H1 (cell line): ENCODE measurements at regions not wholly inside any gene's neighbourhood (a gene's known extent, or its start where the extent isn't known, plus 50 kb on each side); places are given as distances from the start of the nearest gene placed in this dataset.

ENCODE experiments used
- CTCF ChIA-PET: fragments of 300-600 bp; sonication (Branson Sonifier 250); formaldehyde crosslinking; loops from one replicate; lab custom pipeline; 2021; ENCODE audit not compliant: partially characterized antibody; lab: Charles Lee
- POLR2A ChIA-PET: fragments of 300-600 bp; sonication (Branson Sonifier 250); formaldehyde crosslinking; loops from one replicate; lab custom pipeline; 2021; ENCODE audit warnings: inconsistent platforms; ENCODE audit not compliant: partially characterized antibody; lab: Charles Lee
- DNase-seq, 2 experiments: peaks; one replicate each; pipeline versions ENCODE4 v3.0.0 to v3.0.0-alpha.2; 2010 to 2022; ENCODE audit warnings: low spot score in 2 of 2, low read depth in 1 of 2, mixed read lengths in 1 of 2
- FAIRE-seq: peaks from 2 replicates; lab custom pipeline; 2011; peaks lifted over from hg19 to GRCh38; lab: Jason Lieb, UNC
- H2AFZ ChIP-seq: 2 replicates; pipeline ENCODE4 v1.8.1; 2012; ENCODE audit warnings: low read length, inconsistent platforms
- H2AK5ac ChIP-seq: 2 replicates; pipeline ENCODE4 v1.6.1; 2013; ENCODE audit warnings: low read depth, low read length
- H2BK120ac ChIP-seq: replicated peaks from 2 replicates; pipeline ENCODE3; 2013; ENCODE audit warnings: low read depth, low read length, inconsistent platforms
- H2BK12ac ChIP-seq: 2 replicates; pipeline ENCODE4 v1.6.1; 2013; ENCODE audit warnings: low read depth, low read length
- H2BK15ac ChIP-seq: 2 replicates; pipeline ENCODE4 v1.6.1; 2013; ENCODE audit warnings: low read length
- H2BK20ac ChIP-seq: 2 replicates; pipeline ENCODE4 v1.6.1; 2013; ENCODE audit warnings: low read length
- H2BK5ac ChIP-seq: 2 replicates; pipeline ENCODE4 v1.6.1; 2013; ENCODE audit warnings: low read depth, low read length
- H3K14ac ChIP-seq: 2 replicates; pipeline ENCODE4 v1.6.1; 2013; ENCODE audit warnings: inconsistent platforms; ENCODE audit not compliant: insufficient read length
- H3K18ac ChIP-seq: 2 replicates; pipeline ENCODE4 v1.6.1; 2013; ENCODE audit warnings: low read length; ENCODE audit errors: extremely low read depth
- H3K23ac ChIP-seq: 2 replicates; pipeline ENCODE4 v1.6.1; 2013; ENCODE audit warnings: inconsistent platforms; ENCODE audit not compliant: insufficient read length
- H3K23me2 ChIP-seq: 2 replicates; pipeline ENCODE4 v1.6.1; 2013; ENCODE audit warnings: low read depth, low read length
- H3K27ac ChIP-seq: 2 replicates; pipeline ENCODE4 v1.6.1; 2011; ENCODE audit warnings: low read depth, low read length, inconsistent platforms
- H3K27me3 ChIP-seq, 4 experiments: replicated peaks in 1 of 4; 1 replicate in 1 of 4; 2 replicates in 3 of 4; pipeline versions ENCODE4 v1.6.1 to v1.8.1; 2011 to 2013; ENCODE audit warnings: low read length in 3 of 4, mild to moderate bottlenecking in 3 of 4, inconsistent platforms in 2 of 4, mixed read lengths in 2 of 4, moderate library complexity in 1 of 4; ENCODE audit not compliant: control insufficient read depth in 3 of 4, insufficient read depth in 3 of 4; ENCODE audit errors: extremely low read depth in 1 of 4
- H3K36me3 ChIP-seq, 4 experiments: 2 replicates each; pipeline versions ENCODE4 v1.6.1 to v1.8.1; 2011 to 2013; ENCODE audit warnings: mild to moderate bottlenecking in 4 of 4, low read length in 3 of 4, moderate library complexity in 2 of 4, control low read depth in 1 of 4, inconsistent platforms in 1 of 4; ENCODE audit not compliant: insufficient read depth in 4 of 4, control insufficient read depth in 2 of 4
- H3K4ac ChIP-seq: replicated peaks from 2 replicates; pipeline ENCODE3; 2013; ENCODE audit warnings: low read length, low read depth, mixed read lengths, inconsistent platforms; ENCODE audit not compliant: insufficient read length
- H3K4me1 ChIP-seq, 4 experiments: replicated peaks in 1 of 4; 1 replicate in 1 of 4; 2 replicates in 3 of 4; pipeline versions ENCODE4 v1.6.1 to v1.8.1; 2011 to 2013; ENCODE audit warnings: low read length in 3 of 4, inconsistent platforms in 2 of 4, mixed read lengths in 1 of 4; ENCODE audit not compliant: insufficient read depth in 4 of 4, control insufficient read depth in 3 of 4
- H3K4me2 ChIP-seq, 2 experiments: 2 replicates each; pipeline versions ENCODE4 v1.6.1 to v1.8.1; 2011 to 2013; ENCODE audit warnings: low read depth in 2 of 2, low read length in 2 of 2, control low read depth in 1 of 2, inconsistent platforms in 1 of 2, mild to moderate bottlenecking in 1 of 2; ENCODE audit not compliant: insufficient read depth in 1 of 2
- H3K4me3 ChIP-seq, 4 experiments: fragments of 200-600, 300-600 bp in 1 of 4; sonication (generic), shearing (Covaris generic), sonication (Bioruptor Twin) in 1 of 4; 2 replicates each; pipeline versions ENCODE4 v1.5.1 to v1.8.1; 2011 to 2016; ENCODE audit warnings: low read length in 4 of 4, low read depth in 3 of 4, control low read depth in 2 of 4, inconsistent platforms in 2 of 4, mild to moderate bottlenecking in 2 of 4, mixed read lengths in 1 of 4, moderate library complexity in 1 of 4; ENCODE audit not compliant: insufficient read depth in 2 of 4; ENCODE audit errors: extremely low read depth in 1 of 4
- H3K56ac ChIP-seq: replicated peaks from 2 replicates; pipeline ENCODE3; 2013; ENCODE audit warnings: low read depth, mild to moderate bottlenecking, mixed read lengths, low read length, inconsistent platforms; ENCODE audit not compliant: insufficient read length
- H3K79me1 ChIP-seq: 2 replicates; pipeline ENCODE4 v1.6.1; 2013; ENCODE audit warnings: low read depth, low read length, control low read depth
- H3K79me2 ChIP-seq, 2 experiments: 2 replicates each; pipeline versions ENCODE4 v1.6.1 to v1.8.1; 2012 to 2013; ENCODE audit warnings: low read length in 2 of 2, mild to moderate bottlenecking in 2 of 2, inconsistent platforms in 1 of 2; ENCODE audit not compliant: insufficient read depth in 2 of 2, control insufficient read depth in 1 of 2
- H3K9ac ChIP-seq, 4 experiments: replicated peaks in 1 of 4; 1 replicate in 1 of 4; 2 replicates in 3 of 4; pipeline versions ENCODE4 v1.6.1 to v1.8.1; 2011 to 2013; ENCODE audit warnings: low read depth in 3 of 4, low read length in 3 of 4, control low read depth in 2 of 4, mild to moderate bottlenecking in 2 of 4, moderate library complexity in 2 of 4, inconsistent platforms in 1 of 4; ENCODE audit errors: extremely low read depth in 1 of 4
- H3K9me3 ChIP-seq, 2 experiments: 2 replicates each; pipeline versions ENCODE4 v1.6.1 to v1.8.1; 2012 to 2013; ENCODE audit warnings: mild to moderate bottlenecking in 2 of 2, moderate library complexity in 2 of 2, control low read depth in 1 of 2, inconsistent platforms in 1 of 2, low read depth in 1 of 2, low read length in 1 of 2, mixed read lengths in 1 of 2; ENCODE audit not compliant: insufficient read depth in 2 of 2
- H4K20me1 ChIP-seq, 2 experiments: replicated peaks in 1 of 2; 2 replicates each; pipeline versions ENCODE3 to v1.8.1; 2011 to 2013; ENCODE audit warnings: inconsistent platforms in 2 of 2, low read length in 2 of 2, mild to moderate bottlenecking in 1 of 2; ENCODE audit not compliant: insufficient read depth in 2 of 2, control insufficient read depth in 1 of 2
- H4K5ac ChIP-seq: 2 replicates; pipeline ENCODE4 v1.6.1; 2013; ENCODE audit warnings: low read length, low read depth, mixed read lengths, inconsistent platforms; ENCODE audit not compliant: insufficient read length
- H4K8ac ChIP-seq: 2 replicates; pipeline ENCODE4 v1.8.0; 2013; ENCODE audit warnings: mild to moderate bottlenecking, moderate library complexity, low read length, inconsistent platforms; ENCODE audit not compliant: insufficient read depth; ENCODE audit errors: extremely low read depth
- H4K91ac ChIP-seq: replicated peaks from 2 replicates; pipeline ENCODE3; 2013; ENCODE audit warnings: low read length, mixed read lengths, inconsistent platforms; ENCODE audit not compliant: insufficient read length
- CBX5 ChIP-seq: fragments of 300-800, 300-1000 bp; sonication (generic); IDR thresholded peaks from 2 replicates; pipeline ENCODE4 v1.7.1; 2016; ENCODE audit warnings: antibody characterized with exemption, low read length, low read depth
- CHD1 ChIP-seq: IDR thresholded peaks from 2 replicates; pipeline ENCODE4 v1.6.1; 2012; ENCODE audit warnings: low read depth, low read length, improper control_type of control experiment
- CHD2 ChIP-seq: IDR thresholded peaks from 2 replicates; pipeline ENCODE4 v1.6.1; 2012; ENCODE audit warnings: low read length, improper control_type of control experiment
- EZH2 ChIP-seq: fragments of 200-600 bp; sonication (generic); IDR thresholded peaks from 2 replicates; pipeline ENCODE4 v1.7.1; 2012; ENCODE audit warnings: low read depth, mild to moderate bottlenecking, moderate library complexity, low read length, inconsistent platforms; ENCODE audit not compliant: severe bottlenecking
- PHF8 ChIP-seq: fragments of 200-600 bp; sonication (generic); conservative IDR thresholded peaks from 2 replicates; pipeline ENCODE4 v1.7.1; 2012; ENCODE audit warnings: low read depth, mild to moderate bottlenecking, inconsistent platforms, low read length, moderate library complexity
- SIRT6 ChIP-seq: IDR thresholded peaks from one replicate; pipeline ENCODE4 v1.7.1; 2012; ENCODE audit warnings: low read length, inconsistent platforms
- SP2 ChIP-seq: IDR thresholded peaks from 2 replicates; pipeline ENCODE4 v1.6.1; 2012; ENCODE audit warnings: mild to moderate bottlenecking, low read length, inconsistent platforms
- TAF1 ChIP-seq: IDR thresholded peaks from 2 replicates; pipeline ENCODE4 v1.6.1; 2011; ENCODE audit warnings: mild to moderate bottlenecking, low read depth, low read length
- TBP ChIP-seq: IDR thresholded peaks from 2 replicates; pipeline ENCODE4 v1.6.1; 2011; ENCODE audit warnings: low read depth, low read length, improper control_type of control experiment
- TCF12 ChIP-seq: IDR thresholded peaks from 2 replicates; pipeline ENCODE4 v1.6.1; 2011; ENCODE audit warnings: low read depth, mild to moderate bottlenecking, low read length
- WGBS, 2 experiments: shearing (Covaris generic) in 1 of 2; methylation state at CpG; one replicate each; pipeline versions ENCODE4 v1.1.6 to v1.1.7; 2013 to 2015; ENCODE audit warnings: low lambda C conversion rate in 2 of 2, mixed read lengths in 2 of 2, inconsistent platforms in 1 of 2, low coverage in 1 of 2, missing lambda C conversion rate in 1 of 2; ENCODE audit not compliant: insufficient replicate concordance in 2 of 2, insufficient coverage in 1 of 2, insufficient read length in 1 of 2; ENCODE audit errors: extremely low coverage in 1 of 2, missing lambda C conversion rate in 1 of 2; 5-methylcytosine and 5-hydroxymethylcytosine counted together
- TF ChIP-seq, protein P1 (sequence below): IDR thresholded peaks from 2 replicates; pipeline ENCODE4 v1.6.1; 2011; ENCODE audit warnings: low read length, improper control_type of control experiment

DNA sequence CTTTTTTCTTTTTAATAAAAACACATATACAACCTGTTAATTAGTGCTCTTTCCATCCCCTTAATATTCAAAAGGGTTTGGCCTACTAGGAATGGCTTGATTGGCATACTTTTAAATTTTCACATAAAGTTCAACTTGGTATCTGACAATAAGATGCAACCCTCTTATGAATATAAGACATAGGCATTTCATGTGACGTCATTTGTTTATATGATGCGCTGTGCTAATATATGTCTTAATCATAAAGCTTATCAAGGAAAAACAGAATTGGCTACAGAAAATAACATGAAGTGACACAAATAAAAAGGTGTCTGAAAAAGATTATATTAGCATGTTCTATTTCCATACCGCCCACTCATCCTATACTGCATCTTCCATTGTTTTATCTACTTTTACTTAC is 1642.4 kb downstream of the EFNA5 start:
- Histone ChIP-seq H3K27ac (no peak overlapping the region), H4K91ac (no peak overlapping the region), H3K27me3 (no peaks in the 10 kb centered on the region), H2BK120ac (no peak overlapping the region), H3K14ac (no peak overlapping the region), H2AFZ (no peak overlapping the region), H3K4me2 (no peak overlapping the region), H4K5ac (no peak overlapping the region), H3K4me3 (no peak overlapping the region), H3K23ac (no peak overlapping the region), H2BK20ac (no peak overlapping the region), H3K79me1 (no peaks in the 10 kb centered on the region), H3K4me1 (no peaks in the 10 kb centered on the region), H4K8ac (no peak overlapping the region), H3K79me2 (no peaks in the 10 kb centered on the region), H3K9ac (no peak overlapping the region), H2BK12ac (no peak overlapping the region), H2BK15ac (no peak overlapping the region), H2BK5ac (no peak overlapping the region), H3K36me3 (no peaks in the 10 kb centered on the region), H2AK5ac (no peak overlapping the region), H3K23me2 (no peaks in the 10 kb centered on the region), H3K4ac (no peak overlapping the region), H3K56ac (no peak overlapping the region), H3K9me3 (peaks cover 0 to 3% of the 10 kb centered on the region in 2 experiments; a peak in 2 of 4 replicates), H3K18ac (no peak overlapping the region), H4K20me1 (no peaks in the 10 kb centered on the region)
- TF ChIP-seq, protein P1, sequence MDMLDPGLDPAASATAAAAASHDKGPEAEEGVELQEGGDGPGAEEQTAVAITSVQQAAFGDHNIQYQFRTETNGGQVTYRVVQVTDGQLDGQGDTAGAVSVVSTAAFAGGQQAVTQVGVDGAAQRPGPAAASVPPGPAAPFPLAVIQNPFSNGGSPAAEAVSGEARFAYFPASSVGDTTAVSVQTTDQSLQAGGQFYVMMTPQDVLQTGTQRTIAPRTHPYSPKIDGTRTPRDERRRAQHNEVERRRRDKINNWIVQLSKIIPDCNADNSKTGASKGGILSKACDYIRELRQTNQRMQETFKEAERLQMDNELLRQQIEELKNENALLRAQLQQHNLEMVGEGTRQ: no peak
- TF ChIP-seq TAF1 (no peak), PHF8 (no peak), TCF12 (no peak), SIRT6 (no peak), TBP (no peak), CBX5 (no peak), CHD1 (no peak), SP2 (no peak), EZH2 (no peak), CHD2 (no peak)
- FAIRE-seq (no peak), DNase-seq (no peak)
- WGBS, 2 experiments: 62% methylated on average over 3 of the region's 3 CpGs; no CpG with 5 or more reads in 1 of the 2 experiments
- CTCF ChIA-PET: no interaction called here
- POLR2A ChIA-PET: no interaction called here
